Neural cell (in vitro differentiated cells): ENCODE measurements at regions not wholly inside any gene's neighbourhood (a gene's known extent, or its start where the extent isn't known, plus 50 kb on each side); places are given as distances from the start of the nearest gene placed in this dataset.

Experiments used
- H2AFZ ChIP-seq: fragments of 200-600, 300-800 bp; sonication (generic), shearing (Covaris generic); 2 replicates; pipeline ENCODE4 v1.6.0; 2014; ENCODE audit warnings: low read depth, mild to moderate bottlenecking, antibody characterized with exemption, low read length, moderate library complexity
- H3F3A ChIP-seq: fragments of 200-600 bp; shearing (Covaris generic); 2 replicates; pipeline ENCODE4 v1.6.1; 2016; ENCODE audit warnings: mild to moderate bottlenecking, moderate library complexity, mixed read lengths, antibody characterized with exemption, low read length; ENCODE audit not compliant: insufficient read depth, poor library complexity, severe bottlenecking
- H3K27ac ChIP-seq: fragments of 200-600, 300-800 bp; sonication (generic), shearing (Covaris generic); 2 replicates; pipeline ENCODE4 v1.5.1; 2014; ENCODE audit warnings: mild to moderate bottlenecking, low read length, moderate library complexity
- H3K27me3 ChIP-seq: fragments of 300-800, 200-600 bp; sonication (generic), shearing (Covaris generic); 2 replicates; pipeline ENCODE4 v1.6.0; 2014; ENCODE audit warnings: mild to moderate bottlenecking, low read depth, low read length, moderate library complexity; ENCODE audit not compliant: insufficient read depth
- H3K36me3 ChIP-seq: fragments of 300-800, 200-600 bp; sonication (generic), shearing (Covaris generic); 2 replicates; pipeline ENCODE4 v1.5.1; 2014; ENCODE audit warnings: mild to moderate bottlenecking, antibody characterized with exemption, low read length, moderate library complexity; ENCODE audit not compliant: insufficient read depth
- H3K4me2 ChIP-seq: fragments of 300-800, 200-600 bp; sonication (generic), shearing (Covaris generic); 2 replicates; pipeline ENCODE4 v1.6.0; 2014; ENCODE audit warnings: mild to moderate bottlenecking, low read length
- H3K4me3 ChIP-seq: fragments of 300-800, 200-600 bp; sonication (generic), shearing (Covaris generic); 2 replicates; pipeline ENCODE4 v1.5.1; 2014; ENCODE audit warnings: mild to moderate bottlenecking, low read length, moderate library complexity
- H3K79me2 ChIP-seq: fragments of 200-600 bp; shearing (Covaris generic); replicated peaks from 2 replicates; pipeline ENCODE4 v1.6.0; 2014; ENCODE audit warnings: mild to moderate bottlenecking, low read length, moderate library complexity; ENCODE audit not compliant: insufficient read depth
- H3K9ac ChIP-seq: fragments of 300-800, 200-600 bp; sonication (generic), shearing (Covaris generic); 2 replicates; pipeline ENCODE4 v1.6.1; 2016; ENCODE audit warnings: mild to moderate bottlenecking, low read length, mixed read lengths
- H3K9me2 ChIP-seq: fragments of 200-600 bp; shearing (Covaris generic); 2 replicates; pipeline ENCODE4 v1.6.1; 2016; ENCODE audit warnings: mild to moderate bottlenecking, low read length, mixed read lengths; ENCODE audit not compliant: insufficient read depth
- H3K9me3 ChIP-seq: fragments of 200-600, 300-800 bp; sonication (generic), shearing (Covaris generic); 2 replicates; pipeline ENCODE4 v1.6.1; 2016; ENCODE audit warnings: mild to moderate bottlenecking, mixed run types, low read length, moderate library complexity, mixed read lengths
- H4K20me1 ChIP-seq: fragments of 200-600 bp; shearing (Covaris generic); 2 replicates; pipeline ENCODE4 v1.6.1; 2016; ENCODE audit warnings: mild to moderate bottlenecking, mixed run types; ENCODE audit not compliant: insufficient read depth
- EP300 ChIP-seq: fragments of 450-650 bp; conservative IDR thresholded peaks from 2 replicates; pipeline ENCODE4 v1.6.1; 2014; ENCODE audit warnings: antibody characterized with exemption, mild to moderate bottlenecking, moderate library complexity; ENCODE audit not compliant: poor library complexity, severe bottlenecking
- EZH2 ChIP-seq: fragments of 200-600, 300-800 bp; shearing (Covaris generic), sonication (generic); IDR thresholded peaks from 2 replicates; pipeline ENCODE4 v1.6.1; 2014; ENCODE audit warnings: antibody characterized with exemption, low read length, borderline replicate concordance, mild to moderate bottlenecking; ENCODE audit not compliant: insufficient read depth, poor library complexity, severe bottlenecking
- MXI1 ChIP-seq: fragments of 450-650 bp; conservative IDR thresholded peaks from 2 replicates; pipeline ENCODE4 v1.6.1; 2014; ENCODE audit warnings: antibody characterized with exemption, mild to moderate bottlenecking; ENCODE audit not compliant: poor library complexity, severe bottlenecking
- POLR2AphosphoS5 ChIP-seq: IDR thresholded peaks from 2 replicates; pipeline ENCODE4 v1.6.1; 2012
- RAD21 ChIP-seq: fragments of 450-650 bp; conservative IDR thresholded peaks from 2 replicates; pipeline ENCODE4 v1.6.1; 2014; ENCODE audit warnings: antibody characterized with exemption, mild to moderate bottlenecking, moderate library complexity
- SMC3 ChIP-seq: fragments of 450-650 bp; conservative IDR thresholded peaks from 2 replicates; pipeline ENCODE4 v1.6.1; 2014; ENCODE audit warnings: antibody characterized with exemption, mild to moderate bottlenecking, moderate library complexity; ENCODE audit not compliant: poor library complexity
- TAF1 ChIP-seq: IDR thresholded peaks from 2 replicates; pipeline ENCODE4 v1.6.1; 2012; ENCODE audit warnings: low read depth
- TF ChIP-seq, protein P1 (sequence below): IDR thresholded peaks from 2 replicates; pipeline ENCODE4 v1.6.1; 2012; ENCODE audit warnings: borderline replicate concordance
- TF ChIP-seq, protein P2 (sequence below): fragments of 450-650 bp; IDR thresholded peaks from 2 replicates; pipeline ENCODE4 v1.5.1; 2014; ENCODE audit warnings: antibody characterized with exemption, mild to moderate bottlenecking, moderate library complexity; ENCODE audit not compliant: poor library complexity, severe bottlenecking

DNA sequence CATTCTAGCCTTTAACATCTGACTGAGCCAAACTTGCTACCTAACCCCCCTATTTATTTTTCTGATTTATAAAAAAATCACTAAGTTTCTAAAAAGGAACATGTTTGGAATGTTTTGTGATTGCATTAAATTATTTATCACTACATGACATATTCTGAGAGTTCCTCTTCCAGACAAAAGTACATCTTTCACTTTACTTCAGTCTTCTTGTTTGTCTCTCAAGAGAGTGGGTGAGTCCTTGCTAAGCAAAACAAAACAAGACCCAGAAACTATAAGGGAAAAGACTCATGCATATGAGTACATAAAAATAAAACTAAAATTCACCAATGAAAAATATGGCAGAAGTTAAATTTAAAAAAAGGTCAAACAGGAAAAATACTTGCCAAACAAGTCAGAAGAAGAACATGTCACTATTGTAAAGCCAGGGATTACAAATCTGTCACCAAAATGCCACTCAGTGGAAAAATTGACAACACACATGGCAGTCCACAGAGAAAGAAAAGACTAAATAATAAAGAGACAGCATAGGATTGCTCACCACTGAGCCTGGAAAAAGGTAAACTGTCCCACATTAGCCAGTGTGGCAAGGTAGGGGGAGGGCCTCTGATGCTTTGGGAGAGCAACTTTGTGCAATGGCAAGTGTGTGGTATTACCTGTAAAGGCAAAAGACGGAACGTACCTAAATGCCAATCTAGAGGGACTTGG lies 166.7 kb upstream of the ZNF32 start (continued):
- TF ChIP-seq, protein P1, sequence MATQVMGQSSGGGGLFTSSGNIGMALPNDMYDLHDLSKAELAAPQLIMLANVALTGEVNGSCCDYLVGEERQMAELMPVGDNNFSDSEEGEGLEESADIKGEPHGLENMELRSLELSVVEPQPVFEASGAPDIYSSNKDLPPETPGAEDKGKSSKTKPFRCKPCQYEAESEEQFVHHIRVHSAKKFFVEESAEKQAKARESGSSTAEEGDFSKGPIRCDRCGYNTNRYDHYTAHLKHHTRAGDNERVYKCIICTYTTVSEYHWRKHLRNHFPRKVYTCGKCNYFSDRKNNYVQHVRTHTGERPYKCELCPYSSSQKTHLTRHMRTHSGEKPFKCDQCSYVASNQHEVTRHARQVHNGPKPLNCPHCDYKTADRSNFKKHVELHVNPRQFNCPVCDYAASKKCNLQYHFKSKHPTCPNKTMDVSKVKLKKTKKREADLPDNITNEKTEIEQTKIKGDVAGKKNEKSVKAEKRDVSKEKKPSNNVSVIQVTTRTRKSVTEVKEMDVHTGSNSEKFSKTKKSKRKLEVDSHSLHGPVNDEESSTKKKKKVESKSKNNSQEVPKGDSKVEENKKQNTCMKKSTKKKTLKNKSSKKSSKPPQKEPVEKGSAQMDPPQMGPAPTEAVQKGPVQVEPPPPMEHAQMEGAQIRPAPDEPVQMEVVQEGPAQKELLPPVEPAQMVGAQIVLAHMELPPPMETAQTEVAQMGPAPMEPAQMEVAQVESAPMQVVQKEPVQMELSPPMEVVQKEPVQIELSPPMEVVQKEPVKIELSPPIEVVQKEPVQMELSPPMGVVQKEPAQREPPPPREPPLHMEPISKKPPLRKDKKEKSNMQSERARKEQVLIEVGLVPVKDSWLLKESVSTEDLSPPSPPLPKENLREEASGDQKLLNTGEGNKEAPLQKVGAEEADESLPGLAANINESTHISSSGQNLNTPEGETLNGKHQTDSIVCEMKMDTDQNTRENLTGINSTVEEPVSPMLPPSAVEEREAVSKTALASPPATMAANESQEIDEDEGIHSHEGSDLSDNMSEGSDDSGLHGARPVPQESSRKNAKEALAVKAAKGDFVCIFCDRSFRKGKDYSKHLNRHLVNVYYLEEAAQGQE = no peak

DNA sequence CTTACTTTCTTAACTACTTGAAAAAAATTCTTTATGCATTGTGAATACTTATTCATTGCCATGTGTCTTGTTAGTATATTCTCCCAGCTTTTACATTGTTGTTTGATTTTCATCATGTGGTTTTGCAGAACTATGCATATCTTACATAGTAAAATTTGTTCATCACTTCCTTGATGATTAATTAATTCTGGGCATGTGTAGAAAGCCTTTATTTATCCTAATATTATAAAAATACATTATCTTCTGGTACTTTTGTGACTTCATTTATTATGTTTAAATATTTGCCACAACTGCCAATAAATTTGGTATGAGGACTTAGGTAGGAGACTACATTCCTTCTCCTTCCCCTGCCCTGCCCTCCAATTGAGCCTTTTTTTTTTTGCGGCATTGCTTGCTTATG lies 166.0 kb upstream of the ZNF32 start:
- Histone ChIP-seq H2AFZ (no peak overlapping the region), H3K9me3 (no peaks in the 10 kb centered on the region), H4K20me1 (no peaks in the 10 kb centered on the region), H3K4me2 (no peak overlapping the region), H3K79me2 (no peaks in the 10 kb centered on the region), H3K27ac (no peak overlapping the region), H3K4me3 (no peak overlapping the region), H3K9me2 (no peaks in the 10 kb centered on the region), H3F3A (no peaks in the 10 kb centered on the region), H3K27me3 (no peaks in the 10 kb centered on the region), H3K9ac (no peak overlapping the region), H3K36me3 (no peaks in the 10 kb centered on the region)
- TF ChIP-seq SMC3 (no peak), POLR2AphosphoS5 (no peak), EZH2 (no peak), EP300 (no peak), RAD21 (no peak), TAF1 (no peak), MXI1 (no peak)
- TF ChIP-seq, protein P1 = no peak
- TF ChIP-seq, protein P2, sequence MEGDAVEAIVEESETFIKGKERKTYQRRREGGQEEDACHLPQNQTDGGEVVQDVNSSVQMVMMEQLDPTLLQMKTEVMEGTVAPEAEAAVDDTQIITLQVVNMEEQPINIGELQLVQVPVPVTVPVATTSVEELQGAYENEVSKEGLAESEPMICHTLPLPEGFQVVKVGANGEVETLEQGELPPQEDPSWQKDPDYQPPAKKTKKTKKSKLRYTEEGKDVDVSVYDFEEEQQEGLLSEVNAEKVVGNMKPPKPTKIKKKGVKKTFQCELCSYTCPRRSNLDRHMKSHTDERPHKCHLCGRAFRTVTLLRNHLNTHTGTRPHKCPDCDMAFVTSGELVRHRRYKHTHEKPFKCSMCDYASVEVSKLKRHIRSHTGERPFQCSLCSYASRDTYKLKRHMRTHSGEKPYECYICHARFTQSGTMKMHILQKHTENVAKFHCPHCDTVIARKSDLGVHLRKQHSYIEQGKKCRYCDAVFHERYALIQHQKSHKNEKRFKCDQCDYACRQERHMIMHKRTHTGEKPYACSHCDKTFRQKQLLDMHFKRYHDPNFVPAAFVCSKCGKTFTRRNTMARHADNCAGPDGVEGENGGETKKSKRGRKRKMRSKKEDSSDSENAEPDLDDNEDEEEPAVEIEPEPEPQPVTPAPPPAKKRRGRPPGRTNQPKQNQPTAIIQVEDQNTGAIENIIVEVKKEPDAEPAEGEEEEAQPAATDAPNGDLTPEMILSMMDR = no peak
